Stimulated activated CD4-positive, alpha-beta T cell treated with anti-CD3 and anti-CD28 coated beads, Interleukin-12 subunit alpha, Interleukin-12 subunit beta, amount 100 ng/mL, for 48 hours (primary cell): ENCODE measurements at regions not wholly inside any gene's neighbourhood (a gene's known extent, or its start where the extent isn't known, plus 50 kb on each side); places are given as distances from the start of the nearest gene placed in this dataset.

Experiments
- DNase-seq, 3 donors: peaks; one replicate each; pipeline ENCODE4 v3.0.0-alpha.2; 2020; ENCODE audit warnings: low read depth in 2 of 3, low spot score in 1 of 3

- no peak for DNase-seq
Observed at GRCh38 chr2:2851316-2851715, 520.2 kb upstream of the MYT1L start.

- no peak for DNase-seq
Observed at GRCh38 chr2:2850859-2851258, 519.8 kb upstream of the MYT1L start.

GRCh38 chr2:2850218-2850755, 519.2 kb upstream of the MYT1L start:
- DNase-seq = no peak

GRCh38 chr2:2849464-2850217, 518.6 kb upstream of the MYT1L start:
- DNase-seq = no peak

- no peak for DNase-seq
Observed at GRCh38 chr2:2848621-2849333, 517.7 kb upstream of the MYT1L start.

- DNase-seq = no peak
Observed at GRCh38 chr2:2848198-2848597, 517.1 kb upstream of the MYT1L start.

GRCh38 chr2:2847209-2847676, 516.2 kb upstream of the MYT1L start:
- no peak for DNase-seq

- no peak for DNase-seq
Observed at GRCh38 chr2:2846332-2847208, 515.5 kb upstream of the MYT1L start.

- no peak for DNase-seq
Observed at GRCh38 chr2:2845806-2846315, 514.8 kb upstream of the MYT1L start.

GRCh38 chr2:2845267-2845666, 514.2 kb upstream of the MYT1L start:
- DNase-seq = no peak

GRCh38 chr2:2843969-2844548, 513.0 kb upstream of the MYT1L start:
- no peak for DNase-seq

GRCh38 chr2:2842466-2842865, 511.4 kb upstream of the MYT1L start:
- DNase-seq = no peak

GRCh38 chr2:2840681-2841300, 509.7 kb upstream of the MYT1L start:
- DNase-seq = no peak

GRCh38 chr2:2839782-2840531, 508.9 kb upstream of the MYT1L start:
- no peak for DNase-seq

GRCh38 chr2:2839393-2839781, 508.3 kb upstream of the MYT1L start:
- no peak for DNase-seq

GRCh38 chr2:2838548-2838845, 507.4 kb upstream of the MYT1L start:
- DNase-seq = no peak

GRCh38 chr2:2837746-2838547, 506.9 kb upstream of the MYT1L start:
- DNase-seq = no peak

- DNase-seq = no peak
Observed at GRCh38 chr2:2836343-2837070, 505.4 kb upstream of the MYT1L start.
